Psoas muscle (tissue), 7 donors: ENCODE measurements at regions not wholly inside any gene's neighbourhood (a gene's known extent, or its start where the extent isn't known, plus 50 kb on each side); places are given as distances from the start of the nearest gene placed in this dataset.

ENCODE experiments used
- ATAC-seq, 4 donors: fragments of 200-7000 bp; cut with Tn5 transposase; one replicate each; pipeline ENCODE4 v1.9.1; 2020; ENCODE audit warnings: moderate library complexity in 3 of 4, mild to moderate bottlenecking in 2 of 4
- DNase-seq, 2 donors: peaks; one replicate each; pipeline ENCODE4 v3.0.0-alpha.2; 2020
- H3K27ac ChIP-seq: fragments of 200-600 bp; one replicate; pipeline ENCODE4 v1.8.0; 2022
- H3K27me3 ChIP-seq, 3 donors: fragments of 200-600 bp in 1 of 3; one replicate each; pipeline versions ENCODE4 v1.6.1 to v1.8.0; 2013 to 2022; ENCODE audit warnings: low read length in 2 of 3, mild to moderate bottlenecking in 2 of 3, moderate library complexity in 1 of 3; ENCODE audit not compliant: insufficient read depth in 3 of 3
- H3K36me3 ChIP-seq, 2 donors: fragments of 200-600 bp in 1 of 2; one replicate each; pipeline versions ENCODE4 v1.6.1 to v1.8.0; 2013 to 2022; ENCODE audit warnings: low read depth in 1 of 2, mild to moderate bottlenecking in 1 of 2, moderate library complexity in 1 of 2; ENCODE audit not compliant: insufficient read depth in 1 of 2
- H3K4me1 ChIP-seq: fragments of 200-600 bp; one replicate; pipeline ENCODE4 v1.8.0; 2022
- H3K4me3 ChIP-seq: fragments of 200-600 bp; one replicate; pipeline ENCODE4 v1.8.0; 2022; ENCODE audit warnings: mild to moderate bottlenecking
- H3K9me3 ChIP-seq: fragments of 200-600 bp; one replicate; pipeline ENCODE4 v1.8.0; 2022
- WGBS, 3 donors: extraction: QIAGEN DNeasy Blood & Tissue Kit; methylation state at CpG; one replicate each; pipeline versions ENCODE4 v1.1.6 to v1.1.7; 2013; 5-methylcytosine and 5-hydroxymethylcytosine counted together
- intact Hi-C, 2 donors: fragments of 100-400 bp; cut with DNase I; formaldehyde crosslinking; loops; one replicate each; pipeline versions ENCODE4 v1.11.0 to v1.14.2; 2022
- TF ChIP-seq, protein P1 (sequence below): fragments of 200-600 bp; IDR thresholded peaks from one replicate; pipeline ENCODE4 v1.8.0; 2022; ENCODE audit warnings: antibody characterized with exemption
- donor health status: healthy with polysubstance abuse.
- donor health status: DM: no; HTN: no; CAD: no; lungs with moderate emphysema.
- donor health status: Bipolar disorder and iron deficiency.
- donor health status: healthy.
- donor health status: DM: yes; HTN: yes; CAD: no.
- donor health status: DM: no; HTN: no; CAD: no.
- donor health status: DM: yes; HTN: yes; CAD: no.

DNA sequence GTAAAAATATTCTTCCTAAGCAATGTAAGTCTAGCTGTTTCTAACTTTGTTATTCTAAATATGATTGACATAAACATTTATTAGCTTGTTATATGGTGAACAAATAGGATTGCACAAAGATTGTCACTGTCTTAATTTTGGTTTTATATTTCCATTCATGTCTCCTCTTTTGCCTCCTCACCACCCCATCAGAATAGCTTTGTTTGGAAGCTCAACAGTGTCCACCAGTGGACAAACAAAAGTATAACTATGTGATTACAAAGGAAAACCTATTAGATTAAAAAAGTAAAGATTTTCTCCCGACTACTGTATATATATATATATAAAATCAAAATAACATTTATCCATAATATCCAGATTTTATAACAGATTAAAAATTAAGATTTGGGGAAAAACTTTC lies 468.2 kb downstream of the ZIC3 start:
- WGBS, 3 donors = 19 to 31% (median 31%) methylated on average over 1 of the region's 1 CpG
- TF ChIP-seq, protein P1, sequence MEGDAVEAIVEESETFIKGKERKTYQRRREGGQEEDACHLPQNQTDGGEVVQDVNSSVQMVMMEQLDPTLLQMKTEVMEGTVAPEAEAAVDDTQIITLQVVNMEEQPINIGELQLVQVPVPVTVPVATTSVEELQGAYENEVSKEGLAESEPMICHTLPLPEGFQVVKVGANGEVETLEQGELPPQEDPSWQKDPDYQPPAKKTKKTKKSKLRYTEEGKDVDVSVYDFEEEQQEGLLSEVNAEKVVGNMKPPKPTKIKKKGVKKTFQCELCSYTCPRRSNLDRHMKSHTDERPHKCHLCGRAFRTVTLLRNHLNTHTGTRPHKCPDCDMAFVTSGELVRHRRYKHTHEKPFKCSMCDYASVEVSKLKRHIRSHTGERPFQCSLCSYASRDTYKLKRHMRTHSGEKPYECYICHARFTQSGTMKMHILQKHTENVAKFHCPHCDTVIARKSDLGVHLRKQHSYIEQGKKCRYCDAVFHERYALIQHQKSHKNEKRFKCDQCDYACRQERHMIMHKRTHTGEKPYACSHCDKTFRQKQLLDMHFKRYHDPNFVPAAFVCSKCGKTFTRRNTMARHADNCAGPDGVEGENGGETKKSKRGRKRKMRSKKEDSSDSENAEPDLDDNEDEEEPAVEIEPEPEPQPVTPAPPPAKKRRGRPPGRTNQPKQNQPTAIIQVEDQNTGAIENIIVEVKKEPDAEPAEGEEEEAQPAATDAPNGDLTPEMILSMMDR = no peak
- H3K36me3 ChIP-seq = no peaks in the 10 kb centered on the region
- no peak overlapping the region for H3K27ac ChIP-seq
- H3K4me1 ChIP-seq = no peaks in the 10 kb centered on the region
- DNase-seq (no peak), ATAC-seq (no peak)
- no peak overlapping the region for H3K4me3 ChIP-seq
- no peaks in the 10 kb centered on the region for H3K9me3 ChIP-seq
- peaks cover 0 to 2% (median 0%) of the 10 kb centered on the region in 3 donors for H3K27me3 ChIP-seq
- intact Hi-C loops = no loop called here

DNA sequence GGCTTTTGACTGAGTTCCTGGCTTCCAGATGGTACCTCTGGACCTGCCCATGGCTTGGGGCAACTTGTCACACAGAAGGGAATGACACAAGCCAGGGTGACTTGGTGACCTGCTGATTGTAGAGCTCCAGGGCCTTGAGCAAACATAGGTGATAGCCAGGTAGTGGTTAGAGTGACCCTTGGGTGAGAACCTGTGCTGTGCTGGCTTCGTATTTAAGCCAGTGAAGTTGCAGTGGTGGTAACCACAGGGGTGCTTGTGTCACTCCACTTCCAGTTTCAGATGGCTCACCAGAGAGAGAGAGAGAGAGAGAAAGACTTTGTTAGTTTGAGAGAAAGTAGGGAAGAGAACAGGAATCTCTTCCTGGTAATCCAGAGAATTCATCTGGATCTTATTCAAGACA lies 471.6 kb downstream of the ZIC3 start:
- WGBS, 3 donors = 55 to 80% (median 79%) methylated on average over 1 of the region's 1 CpG
- no peak for ATAC-seq

GRCh38 chrX:138057883-138058282 lies 492.0 kb downstream of the ZIC3 start:
- TF ChIP-seq, protein P1 = no peak
- Histone ChIP-seq H3K27ac (no peak overlapping the region), H3K4me3 (no peak overlapping the region), H3K36me3 (no peaks in the 10 kb centered on the region), H3K4me1 (no peaks in the 10 kb centered on the region), H3K27me3 (no peaks in the 10 kb centered on the region), H3K9me3 (no peaks in the 10 kb centered on the region)
- intact Hi-C loops = no loop called here
- no peak for ATAC-seq
- 41 to 57% (median 53%) methylated on average over 3 of the region's 3 CpGs for WGBS, 3 donors
- no peak for DNase-seq

More for the DNA sequence above, 471.6 kb downstream of the ZIC3 start:
- intact Hi-C loops = no loop called here
- no peak overlapping the region for H3K27ac ChIP-seq
- H3K27me3 ChIP-seq = no peaks in the 10 kb centered on the region
- no peak overlapping the region for H3K4me3 ChIP-seq
- no peaks in the 10 kb centered on the region for H3K4me1 ChIP-seq
- H3K9me3 ChIP-seq = peaks cover 13% of the 10 kb centered on the region
- no peak for DNase-seq
- H3K36me3 ChIP-seq = no peaks in the 10 kb centered on the region
- TF ChIP-seq, protein P1 = no peak

GRCh38 chrX:138058931-138059330 lies 493.0 kb downstream of the ZIC3 start:
- no peak overlapping the region for H3K27ac ChIP-seq
- H3K9me3 ChIP-seq = no peaks in the 10 kb centered on the region
- no peaks in the 10 kb centered on the region for H3K36me3 ChIP-seq
- TF ChIP-seq, protein P1 = no peak
- no peaks in the 10 kb centered on the region for H3K27me3 ChIP-seq
- H3K4me1 ChIP-seq = no peaks in the 10 kb centered on the region
- DNase-seq = no peak
- H3K4me3 ChIP-seq = no peak overlapping the region
- WGBS, 3 donors = 44 to 51% (median 46%) methylated on average over 5 of the region's 5 CpGs
- ATAC-seq = no peak
- intact Hi-C loops = no loop called here

GRCh38 chrX:138067415-138067814 lies 501.5 kb downstream of the ZIC3 start:
- TF ChIP-seq, protein P1 = no peak
- Histone ChIP-seq H3K9me3 (no peaks in the 10 kb centered on the region), H3K36me3 (no peaks in the 10 kb centered on the region), H3K4me3 (no peak overlapping the region), H3K4me1 (no peaks in the 10 kb centered on the region), H3K27me3 (peaks cover 0 to 14% (median 0%) of the 10 kb centered on the region in 3 donors), H3K27ac (no peak overlapping the region)
- no peak for ATAC-seq
- DNase-seq = no peak
- intact Hi-C loops = no loop called here
